ENCODE measurements at regions not wholly inside any gene's neighbourhood (a gene's known extent, or its start where the extent isn't known, plus 50 kb on each side); places are given as distances from the start of the nearest gene placed in this dataset.

- H3K9me3 ChIP-seq (ENCODE audit: control insufficient read depth, low read length) = no peaks in the 10 kb centered on the region
- peak; percentile 83 for ATAC-seq (ENCODE audit: low FRiP score)
- intact Hi-C loops (cut with DNase I) = loop anchor here in 1 of 2 donors (5.0 kb wide), 1 partner anchor 196 kb away; no protein-coding TSS in a partner anchor
- H3K4me3 ChIP-seq (ENCODE audit: low read length in 2 of 2) = no peak overlapping the region
- H3K27me3 ChIP-seq (ENCODE audit: control insufficient read depth in 1 of 2, insufficient read depth in 2 of 2, low read length in 1 of 2) = no peaks in the 10 kb centered on the region
- WGBS, 2 donors = 3% methylated on average over 3 of the region's 3 CpGs
- no peaks in the 10 kb centered on the region for H3K36me3 ChIP-seq (ENCODE audit: control insufficient read depth in 1 of 2, insufficient read depth in 2 of 2, low read length in 1 of 2)
- H3K4me1 ChIP-seq (ENCODE audit: control insufficient read depth in 1 of 2, insufficient read depth in 2 of 2, low read length in 2 of 2) = peaks cover 4 to 7% of the 10 kb centered on the region in 2 donors
- DNase-seq = peak in 1 of 2 donors; percentile 50
- no peak overlapping the region for H3K27ac ChIP-seq (ENCODE audit: low read depth in 1 of 2, low read length in 2 of 2)
Observed at GRCh38 chr4:99763635-99764101, 53.0 kb upstream of the DAPP1 start.

DNA sequence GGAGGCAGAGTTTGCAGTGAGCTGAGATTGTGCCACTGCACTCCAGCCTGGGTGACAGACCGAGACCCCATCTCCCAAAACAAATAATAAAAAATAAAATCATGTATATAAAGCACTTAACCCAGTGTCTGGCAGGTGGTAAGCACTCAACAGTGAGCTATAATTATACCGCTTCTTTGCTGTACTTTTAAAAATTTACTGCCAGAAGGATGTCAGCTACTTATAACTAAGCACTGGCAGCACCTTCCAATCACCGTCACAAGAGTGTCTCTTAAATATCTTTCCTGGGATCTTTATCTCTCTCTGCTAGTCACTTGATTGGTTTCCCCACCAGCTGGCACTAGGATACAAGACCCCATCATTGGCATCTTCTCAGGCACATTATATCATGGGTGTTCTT is 53.9 kb upstream of the DAPP1 start:
- Histone ChIP-seq H3K36me3 (ENCODE audit: control insufficient read depth in 1 of 2, insufficient read depth in 2 of 2, low read length in 1 of 2) (no peaks in the 10 kb centered on the region), H3K9me3 (ENCODE audit: control insufficient read depth, low read length) (no peaks in the 10 kb centered on the region), H3K27ac (ENCODE audit: low read depth in 1 of 2, low read length in 2 of 2) (no peak overlapping the region), H3K4me3 (ENCODE audit: low read length in 2 of 2) (no peak overlapping the region), H3K27me3 (ENCODE audit: control insufficient read depth in 1 of 2, insufficient read depth in 2 of 2, low read length in 1 of 2) (no peaks in the 10 kb centered on the region), H3K4me1 (ENCODE audit: control insufficient read depth in 1 of 2, insufficient read depth in 2 of 2, low read length in 2 of 2) (peaks cover 4 to 7% of the 10 kb centered on the region in 2 donors)
- no peak for ATAC-seq (ENCODE audit: low FRiP score)
- no peak for DNase-seq
- intact Hi-C loops (cut with DNase I) = loop anchor here in 1 of 2 donors (5.0 kb wide), 1 partner anchor 195 kb away; no protein-coding TSS in a partner anchor
- 89 to 92% methylated on average over 3 of the region's 3 CpGs for WGBS, 2 donors

DNA sequence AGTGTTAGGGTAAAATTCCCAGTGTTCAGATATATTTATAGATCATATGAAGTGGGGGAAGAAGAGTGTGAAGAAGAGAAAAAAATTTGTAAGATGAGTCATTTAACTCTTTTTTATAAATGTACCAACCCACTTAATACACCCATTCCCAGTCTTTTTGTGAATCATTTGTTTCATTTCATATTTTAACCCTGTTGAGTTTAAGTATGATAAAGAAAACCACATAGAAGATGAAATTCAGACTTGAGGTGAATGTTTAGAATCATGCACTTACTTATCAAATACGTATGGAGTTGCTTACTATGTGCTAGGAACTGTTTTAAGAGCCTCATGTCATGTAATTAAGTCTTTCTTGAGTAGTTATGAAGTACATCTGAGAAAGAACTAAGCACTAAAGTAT is 56.6 kb upstream of the DAPP1 start:
- no peaks in the 10 kb centered on the region for H3K36me3 ChIP-seq (ENCODE audit: control insufficient read depth in 1 of 2, insufficient read depth in 2 of 2, low read length in 1 of 2)
- no peaks in the 10 kb centered on the region for H3K27me3 ChIP-seq (ENCODE audit: control insufficient read depth in 1 of 2, insufficient read depth in 2 of 2, low read length in 1 of 2)

DNA sequence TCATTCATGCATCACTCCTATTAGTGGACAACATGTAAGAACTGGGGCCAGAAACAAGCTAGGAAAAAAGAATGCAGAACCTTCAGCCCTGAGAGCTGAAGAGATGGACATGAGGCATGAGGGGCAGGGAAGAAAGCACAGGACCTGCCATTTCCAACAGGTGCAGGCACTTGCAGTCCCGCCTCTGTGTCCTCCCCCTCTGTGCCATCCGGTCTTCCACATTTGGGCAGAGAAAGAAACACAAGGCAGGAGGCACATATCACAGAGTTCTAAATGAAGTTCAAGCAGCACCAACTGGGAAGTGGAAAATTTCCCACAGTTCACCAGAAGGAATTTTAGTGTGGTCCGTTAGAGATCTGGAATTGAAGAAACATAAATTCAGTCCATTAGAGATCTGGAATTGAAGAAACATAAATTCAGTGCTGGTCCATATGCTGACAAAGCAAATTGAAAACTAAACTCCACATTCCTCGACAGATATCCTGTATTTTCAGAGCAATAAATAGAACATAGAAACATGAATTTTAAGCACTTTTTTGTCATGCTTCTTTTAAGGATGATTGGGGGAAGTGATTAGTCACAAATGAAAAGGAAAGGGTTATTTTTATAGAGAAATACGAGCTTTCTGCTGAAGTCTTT is 57.2 kb upstream of the DAPP1 start:
- Histone ChIP-seq H3K4me1 (ENCODE audit: control insufficient read depth in 1 of 2, insufficient read depth in 2 of 2, low read length in 2 of 2) (peaks cover 4 to 9% of the 10 kb centered on the region in 2 donors), H3K27me3 (ENCODE audit: control insufficient read depth in 1 of 2, insufficient read depth in 2 of 2, low read length in 1 of 2) (no peaks in the 10 kb centered on the region), H3K9me3 (ENCODE audit: control insufficient read depth, low read length) (no peaks in the 10 kb centered on the region), H3K36me3 (ENCODE audit: control insufficient read depth in 1 of 2, insufficient read depth in 2 of 2, low read length in 1 of 2) (no peaks in the 10 kb centered on the region), H3K27ac (ENCODE audit: low read depth in 1 of 2, low read length in 2 of 2) (no peak overlapping the region), H3K4me3 (ENCODE audit: low read length in 2 of 2) (no peak overlapping the region)
- 6 to 12% methylated on average over 5 of the region's 5 CpGs for WGBS, 2 donors
- no peak for DNase-seq
- intact Hi-C loops (cut with DNase I) = no loop called here
- no peak for ATAC-seq (ENCODE audit: low FRiP score)

More for the DNA sequence above, 56.6 kb upstream of the DAPP1 start:
- Histone ChIP-seq H3K27ac (ENCODE audit: low read depth in 1 of 2, low read length in 2 of 2) (no peak overlapping the region), H3K4me3 (ENCODE audit: low read length in 2 of 2) (no peak overlapping the region), H3K4me1 (ENCODE audit: control insufficient read depth in 1 of 2, insufficient read depth in 2 of 2, low read length in 2 of 2) (peaks cover 4 to 8% of the 10 kb centered on the region in 2 donors), H3K9me3 (ENCODE audit: control insufficient read depth, low read length) (no peaks in the 10 kb centered on the region)
- DNase-seq = no peak
- WGBS, 2 donors = 37 to 53% methylated on average over 1 of the region's 1 CpG
- intact Hi-C loops (cut with DNase I) = loop anchor here in 1 of 2 donors (5.0 kb wide), 1 partner anchor 193 kb away; no protein-coding TSS in a partner anchor
- ATAC-seq (ENCODE audit: low FRiP score) = no peak

GRCh38 chr4:99755223-99755944 is 61.2 kb upstream of the DAPP1 start:
- no peak overlapping the region for H3K4me3 ChIP-seq (ENCODE audit: low read length in 2 of 2)
- peak overlapping the region in 1 of 2 donors; percentile 11 for H3K27ac ChIP-seq (ENCODE audit: low read depth in 1 of 2, low read length in 2 of 2)
- no peaks in the 10 kb centered on the region for H3K27me3 ChIP-seq (ENCODE audit: control insufficient read depth in 1 of 2, insufficient read depth in 2 of 2, low read length in 1 of 2)
- intact Hi-C loops (cut with DNase I) = no loop called here
- DNase-seq = no peak
- no peaks in the 10 kb centered on the region for H3K9me3 ChIP-seq (ENCODE audit: control insufficient read depth, low read length)
- ATAC-seq (ENCODE audit: low FRiP score) = no peak
- 81 to 83% methylated on average over 2 of the region's 2 CpGs for WGBS, 2 donors
- no peaks in the 10 kb centered on the region for H3K36me3 ChIP-seq (ENCODE audit: control insufficient read depth in 1 of 2, insufficient read depth in 2 of 2, low read length in 1 of 2)
- peaks cover 0 to 7% of the 10 kb centered on the region in 2 donors for H3K4me1 ChIP-seq (ENCODE audit: control insufficient read depth in 1 of 2, insufficient read depth in 2 of 2, low read length in 2 of 2)

DNA sequence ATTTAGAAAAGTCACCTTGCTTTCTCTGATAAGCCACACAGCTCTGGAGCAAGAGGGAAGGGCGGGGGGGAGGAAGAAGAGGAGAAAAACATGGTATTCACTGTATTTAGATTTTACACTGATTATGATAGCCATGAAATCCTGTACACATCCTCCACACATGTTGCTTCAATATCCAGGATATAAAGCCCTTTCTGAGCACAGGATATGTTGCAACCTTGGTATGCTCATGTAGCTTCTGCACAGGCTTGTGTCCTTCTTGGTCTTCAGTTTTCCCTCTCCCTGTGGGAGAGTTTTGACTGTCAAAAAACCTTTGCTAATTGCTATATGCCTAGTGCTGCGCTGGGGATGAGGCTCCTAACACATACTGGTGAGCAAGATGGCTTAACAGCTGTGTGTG is 61.9 kb upstream of the DAPP1 start:
- no peaks in the 10 kb centered on the region for H3K27me3 ChIP-seq (ENCODE audit: control insufficient read depth in 1 of 2, insufficient read depth in 2 of 2, low read length in 1 of 2)
- no peak overlapping the region for H3K27ac ChIP-seq (ENCODE audit: low read depth in 1 of 2, low read length in 2 of 2)
- H3K4me3 ChIP-seq (ENCODE audit: low read length in 2 of 2) = no peak overlapping the region
- peaks cover 0 to 7% of the 10 kb centered on the region in 2 donors for H3K4me1 ChIP-seq (ENCODE audit: control insufficient read depth in 1 of 2, insufficient read depth in 2 of 2, low read length in 2 of 2)
- H3K9me3 ChIP-seq (ENCODE audit: control insufficient read depth, low read length) = no peaks in the 10 kb centered on the region
- WGBS, 2 donors = 81 to 93% methylated on average over 2 of the region's 2 CpGs
- no peak for ATAC-seq (ENCODE audit: low FRiP score)
- intact Hi-C loops (cut with DNase I) = no loop called here
- no peak for DNase-seq
- H3K36me3 ChIP-seq (ENCODE audit: control insufficient read depth in 1 of 2, insufficient read depth in 2 of 2, low read length in 1 of 2) = no peaks in the 10 kb centered on the region

GRCh38 chr4:99753931-99754330 is 62.7 kb upstream of the DAPP1 start:
- 87 to 96% methylated on average over 2 of the region's 2 CpGs for WGBS, 2 donors
- intact Hi-C loops (cut with DNase I) = no loop called here
- Histone ChIP-seq H3K9me3 (ENCODE audit: control insufficient read depth, low read length) (no peaks in the 10 kb centered on the region), H3K36me3 (ENCODE audit: control insufficient read depth in 1 of 2, insufficient read depth in 2 of 2, low read length in 1 of 2) (no peaks in the 10 kb centered on the region), H3K27me3 (ENCODE audit: control insufficient read depth in 1 of 2, insufficient read depth in 2 of 2, low read length in 1 of 2) (no peaks in the 10 kb centered on the region), H3K4me3 (ENCODE audit: low read length in 2 of 2) (no peak overlapping the region), H3K27ac (ENCODE audit: low read depth in 1 of 2, low read length in 2 of 2) (no peak overlapping the region), H3K4me1 (ENCODE audit: control insufficient read depth in 1 of 2, insufficient read depth in 2 of 2, low read length in 2 of 2) (peaks cover 0 to 3% of the 10 kb centered on the region in 2 donors)
- ATAC-seq (ENCODE audit: low FRiP score) = no peak
- DNase-seq = no peak

- no peak overlapping the region for H3K27ac ChIP-seq (ENCODE audit: low read depth in 1 of 2, low read length in 2 of 2)
- no peaks in the 10 kb centered on the region for H3K36me3 ChIP-seq (ENCODE audit: control insufficient read depth in 1 of 2, insufficient read depth in 2 of 2, low read length in 1 of 2)
- no peaks in the 10 kb centered on the region for H3K9me3 ChIP-seq (ENCODE audit: control insufficient read depth, low read length)
- WGBS, 2 donors = 79 to 90% methylated on average over 4 of the region's 4 CpGs
- no peak overlapping the region for H3K4me3 ChIP-seq (ENCODE audit: low read length in 2 of 2)
- ATAC-seq (ENCODE audit: low FRiP score) (no peak), DNase-seq (no peak)
- intact Hi-C loops (cut with DNase I) = no loop called here
- no peaks in the 10 kb centered on the region for H3K27me3 ChIP-seq (ENCODE audit: control insufficient read depth in 1 of 2, insufficient read depth in 2 of 2, low read length in 1 of 2)
- H3K4me1 ChIP-seq (ENCODE audit: control insufficient read depth in 1 of 2, insufficient read depth in 2 of 2, low read length in 2 of 2) = no peaks in the 10 kb centered on the region
Observed at GRCh38 chr4:99749445-99750391, 66.9 kb upstream of the DAPP1 start.
